ENCODE measurements at regions not wholly inside any gene's neighbourhood (a gene's known extent, or its start where the extent isn't known, plus 50 kb on each side); places are given as distances from the start of the nearest gene placed in this dataset.

GRCh38 chr2:239604861-239605260 is 204.0 kb upstream of the HDAC4 start:
- FAIRE-seq (no peak), DNase-seq (ENCODE audit: low spot score in 2 of 2) (no peak)

GRCh38 chr2:239603411-239604356 is 202.9 kb upstream of the HDAC4 start:
- no peak for FAIRE-seq
- no peak for DNase-seq (ENCODE audit: low spot score in 2 of 2)

- FAIRE-seq (no peak), DNase-seq (ENCODE audit: low spot score in 2 of 2) (no peak)
Measured at GRCh38 chr2:239602290-239603282, 201.8 kb upstream of the HDAC4 start.

GRCh38 chr2:239601880-239602279 is 201.1 kb upstream of the HDAC4 start:
- FAIRE-seq = no peak
- DNase-seq (ENCODE audit: low spot score in 2 of 2) = no peak

GRCh38 chr2:239601201-239601851 is 200.5 kb upstream of the HDAC4 start:
- FAIRE-seq (no peak), DNase-seq (ENCODE audit: low spot score in 2 of 2) (no peak)

- no peak for FAIRE-seq
- DNase-seq (ENCODE audit: low spot score in 2 of 2) = no peak
Measured at GRCh38 chr2:239600650-239601049, 199.8 kb upstream of the HDAC4 start.

GRCh38 chr2:239600001-239600593 is 199.3 kb upstream of the HDAC4 start:
- DNase-seq (ENCODE audit: low spot score in 2 of 2) (no peak), FAIRE-seq (no peak)

GRCh38 chr2:239599299-239599698 is 198.5 kb upstream of the HDAC4 start:
- DNase-seq (ENCODE audit: low spot score in 2 of 2) (no peak), FAIRE-seq (no peak)

GRCh38 chr2:239598732-239599090 is 197.9 kb upstream of the HDAC4 start:
- no peak for FAIRE-seq
- DNase-seq (ENCODE audit: low spot score in 2 of 2) = no peak

GRCh38 chr2:239598011-239598731 is 197.4 kb upstream of the HDAC4 start:
- FAIRE-seq = no peak

GRCh38 chr2:239597216-239597615 is 196.4 kb upstream of the HDAC4 start:
- no peak for DNase-seq (ENCODE audit: low spot score in 2 of 2)
- FAIRE-seq = no peak

More at GRCh38 chr2:239598011-239598731, 197.4 kb upstream of the HDAC4 start:
- DNase-seq (ENCODE audit: low spot score in 2 of 2) = no peak

GRCh38 chr2:239596792-239597191 is 196.0 kb upstream of the HDAC4 start:
- no peak for FAIRE-seq

GRCh38 chr2:239596253-239596652 is 195.4 kb upstream of the HDAC4 start:
- no peak for DNase-seq (ENCODE audit: low spot score in 2 of 2)
- no peak for FAIRE-seq

More at GRCh38 chr2:239596792-239597191, 196.0 kb upstream of the HDAC4 start:
- no peak for DNase-seq (ENCODE audit: low spot score in 2 of 2)

GRCh38 chr2:239595726-239596125 is 194.9 kb upstream of the HDAC4 start:
- DNase-seq (ENCODE audit: low spot score in 2 of 2) (no peak), FAIRE-seq (no peak)

GRCh38 chr2:239594772-239595608 is 194.2 kb upstream of the HDAC4 start:
- DNase-seq (ENCODE audit: low spot score in 2 of 2) (no peak), FAIRE-seq (no peak)

- FAIRE-seq (no peak), DNase-seq (ENCODE audit: low spot score in 2 of 2) (no peak)
Measured at GRCh38 chr2:239594019-239594771, 193.4 kb upstream of the HDAC4 start.

- no peak for FAIRE-seq
- no peak for DNase-seq (ENCODE audit: low spot score in 2 of 2)
Measured at GRCh38 chr2:239593455-239593854, 192.6 kb upstream of the HDAC4 start.

Data from frontal cortex (tissue), 3 donors.